IPS-NIHi7 (cell line): ENCODE measurements at regions not wholly inside any gene's neighbourhood (a gene's known extent, or its start where the extent isn't known, plus 50 kb on each side); places are given as distances from the start of the nearest gene placed in this dataset.
A peak's percentile ranks its signal among the peaks of the same experiment; 100 is the strongest.
"Not testable (repeated sequence)": the region's sequence is repeated elsewhere in the genome, so short reads cannot be mapped to it uniquely, and the experiment has no call there.

Source experiments
- DNase-seq: peaks from one replicate; pipeline ENCODE4 v3.0.0; 2012; ENCODE audit warnings: mixed read lengths; ENCODE audit errors: extremely low spot score

GRCh38 chr7:135872861-135873260 lies 104.3 kb downstream of the MTPN start:
- not testable (repeated sequence) for DNase-seq

DNA sequence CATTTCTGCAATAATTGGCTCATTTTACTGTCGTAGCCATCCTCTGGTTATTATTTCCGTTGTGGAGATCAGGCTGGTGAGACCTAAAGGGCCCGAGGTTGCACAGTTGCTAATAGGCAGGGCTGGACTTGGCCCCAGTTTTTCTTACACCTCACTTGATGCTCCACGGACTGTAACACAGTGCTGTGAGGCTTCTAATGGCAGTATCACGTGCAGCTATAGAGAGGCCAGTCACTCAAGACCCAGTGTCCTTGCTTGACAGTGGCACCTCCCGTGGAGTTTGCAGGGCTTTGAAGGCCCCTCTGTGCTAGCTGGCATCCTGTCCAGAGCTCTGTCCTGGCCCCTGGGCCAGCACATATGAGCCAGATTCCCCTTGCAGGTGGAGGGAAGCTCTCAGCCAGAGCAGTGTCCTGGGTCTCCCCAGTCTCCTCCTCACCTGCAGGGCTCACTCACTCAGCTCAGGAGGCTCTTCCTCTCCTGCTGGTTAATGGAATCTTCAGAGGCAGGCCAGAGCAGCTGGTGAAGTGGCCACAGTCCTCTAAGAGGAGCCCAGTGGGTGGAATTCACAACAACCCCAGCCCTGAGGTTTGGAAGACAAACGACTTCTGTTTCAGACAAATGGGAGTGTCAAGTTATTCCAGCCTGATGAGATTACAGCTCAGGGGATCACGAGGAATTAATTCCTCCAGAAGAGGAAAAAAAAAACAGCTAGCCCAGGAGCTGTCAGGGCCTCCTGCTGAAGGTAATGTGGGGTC lies 114.2 kb upstream of the FAM180A start:
- DNase-seq = no peak

DNA sequence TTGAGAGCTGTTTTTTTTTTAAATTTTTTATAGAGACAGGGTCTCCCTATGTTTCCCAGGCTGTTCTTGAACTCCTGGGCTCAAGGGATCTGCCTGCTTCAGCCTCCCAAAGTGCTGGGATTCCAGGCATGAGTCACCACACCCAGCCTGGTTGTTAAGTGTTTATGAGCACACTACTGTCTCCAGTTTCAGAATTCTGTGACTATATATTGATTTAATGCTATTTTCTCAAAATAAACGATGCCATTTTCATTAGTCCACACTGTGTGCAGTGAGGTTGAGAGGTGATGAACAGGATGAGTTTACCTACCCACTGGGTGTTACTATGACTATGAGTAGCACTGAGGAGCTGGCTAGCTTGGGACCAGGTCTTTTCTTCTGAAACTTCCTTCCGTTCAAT lies 110.9 kb upstream of the FAM180A start:
- no peak for DNase-seq

- no peak for DNase-seq
Observed at GRCh38 chr7:135858851-135859250, 110.2 kb upstream of the FAM180A start.

GRCh38 chr7:135858379-135858778 lies 109.8 kb upstream of the FAM180A start:
- DNase-seq = no peak

DNA sequence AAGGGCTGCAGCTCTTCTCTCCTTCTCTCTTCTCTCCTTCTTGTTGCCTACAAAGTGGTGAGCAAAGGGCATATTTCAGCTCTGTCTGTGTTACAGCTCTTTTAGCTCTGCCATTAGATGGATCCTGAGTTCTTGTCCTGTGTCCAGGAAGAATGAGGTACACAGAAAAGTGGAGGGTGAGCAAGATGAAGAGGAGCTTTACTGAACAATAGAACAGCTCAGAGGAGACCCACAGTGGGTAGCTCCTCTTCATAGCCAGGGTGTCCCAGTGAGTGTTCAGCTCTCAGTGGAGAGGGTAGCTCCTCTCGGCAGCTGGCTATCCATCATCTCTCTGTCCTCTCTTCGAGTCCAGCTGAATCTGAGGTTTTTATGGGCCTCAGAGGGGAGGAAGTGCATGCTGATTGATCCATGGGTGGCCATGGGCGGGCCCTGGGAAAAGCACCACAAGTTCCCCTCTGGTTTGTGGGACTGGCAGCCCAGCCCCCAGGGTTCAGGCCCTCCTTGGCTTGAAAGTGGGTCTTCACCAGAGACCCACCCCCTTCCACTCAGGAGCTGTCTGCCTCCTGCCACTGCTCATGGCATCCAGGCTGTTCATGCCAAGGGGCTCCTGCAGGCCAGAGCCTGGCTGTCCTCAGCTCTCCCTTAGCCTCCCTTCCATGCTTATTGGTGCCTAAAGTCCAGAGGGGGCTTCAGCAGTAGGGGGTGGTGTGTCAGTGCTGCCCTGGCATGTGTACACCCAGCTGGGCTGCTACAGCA lies 109.1 kb upstream of the FAM180A start:
- no peak for DNase-seq

DNA sequence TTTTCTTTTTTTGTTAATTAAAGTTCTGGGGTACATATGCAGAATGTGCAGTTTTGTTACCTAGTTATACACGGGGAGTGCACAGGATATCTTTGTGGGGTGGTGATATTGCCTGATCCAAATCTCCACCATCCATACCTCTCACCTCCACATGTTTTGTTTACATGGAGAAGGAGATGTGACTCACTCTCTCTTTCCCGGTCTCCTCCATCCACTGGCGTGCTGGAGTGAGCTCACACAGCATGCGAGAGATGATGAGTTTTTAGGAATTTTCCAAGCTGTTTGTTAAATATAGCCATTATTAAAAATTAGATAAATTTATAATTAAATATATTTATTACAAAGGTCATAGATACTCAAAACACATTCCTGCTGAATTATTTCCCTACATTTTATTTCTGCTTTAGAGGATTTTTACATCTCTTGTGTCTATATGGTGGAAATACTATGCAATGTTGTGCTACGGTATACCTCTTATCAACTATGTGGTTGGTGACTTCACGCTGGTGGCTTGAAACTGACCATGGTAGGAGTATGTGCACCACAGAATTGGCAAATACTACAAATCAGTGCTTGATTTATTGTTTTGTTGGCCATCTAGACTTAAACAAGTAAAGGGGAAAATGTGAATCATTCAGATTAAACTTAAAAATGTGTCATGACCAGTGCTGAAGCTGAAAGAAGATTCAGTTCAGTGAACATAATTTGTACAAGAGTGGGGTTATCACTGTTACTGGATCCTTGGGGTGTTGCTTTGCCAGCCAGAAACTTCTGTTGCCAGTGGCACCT lies 107.9 kb upstream of the FAM180A start:
- no peak for DNase-seq

- peak; percentile 32 for DNase-seq
Observed at GRCh38 chr7:135855846-135856245, 107.2 kb upstream of the FAM180A start.

GRCh38 chr7:135853499-135853898 lies 104.9 kb upstream of the FAM180A start:
- no peak for DNase-seq

- no peak for DNase-seq
Observed at GRCh38 chr7:135853008-135853407, 104.4 kb upstream of the FAM180A start.

GRCh38 chr7:135847242-135847641 lies 98.6 kb upstream of the FAM180A start:
- DNase-seq = no peak

DNA sequence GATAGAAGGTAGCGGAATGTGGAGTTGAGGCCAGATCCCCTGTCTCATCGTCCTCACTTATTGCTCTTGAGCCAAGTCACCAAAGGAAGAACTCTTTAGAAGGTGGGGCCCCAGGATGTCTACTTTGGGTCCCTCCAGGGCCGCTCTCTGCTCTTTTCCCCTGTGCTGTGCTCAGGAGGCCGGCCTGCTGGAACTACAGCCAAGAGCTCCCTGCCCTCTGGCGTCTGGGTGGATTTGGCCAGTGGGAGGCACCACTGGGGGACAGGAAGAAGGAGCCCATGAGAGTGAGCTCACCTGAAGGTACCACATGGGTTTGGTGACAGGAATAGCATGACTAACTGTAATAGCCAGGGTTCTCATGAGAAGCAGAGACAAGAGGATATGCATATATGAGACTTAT lies 97.7 kb upstream of the FAM180A start:
- DNase-seq = no peak

DNA sequence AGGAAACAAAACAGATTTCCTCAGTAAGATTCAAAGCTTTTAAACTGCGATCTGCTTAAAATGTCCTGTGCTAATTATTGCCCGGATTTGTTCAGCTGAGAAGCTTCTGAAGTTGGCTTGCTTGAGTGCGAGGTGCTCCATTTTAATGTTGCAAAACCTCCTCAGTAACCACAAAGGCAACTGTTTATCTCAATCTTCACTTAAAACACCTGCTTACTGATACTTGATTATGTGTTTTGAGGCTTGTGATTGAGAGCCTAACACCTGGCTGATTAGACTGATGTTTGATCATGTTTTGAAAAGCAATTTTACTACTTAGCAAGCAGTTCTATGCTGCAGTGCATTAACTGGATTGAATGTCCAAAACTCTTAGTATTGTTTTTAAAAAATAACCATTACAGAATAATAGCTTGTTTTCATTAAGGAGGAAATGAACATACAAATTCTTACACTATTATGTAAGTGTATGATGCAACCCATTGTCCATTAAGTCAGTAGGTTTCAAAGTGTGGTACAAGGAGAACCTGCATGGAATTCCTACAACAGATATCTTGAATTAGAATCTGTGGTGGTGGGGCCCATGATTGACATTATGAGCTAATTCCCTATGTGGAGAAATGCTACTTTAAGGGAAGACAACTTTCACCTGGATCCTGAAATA lies 96.9 kb upstream of the FAM180A start:
- no peak for DNase-seq

- DNase-seq = no peak
Observed at GRCh38 chr7:135844903-135845302, 96.3 kb upstream of the FAM180A start.

DNA sequence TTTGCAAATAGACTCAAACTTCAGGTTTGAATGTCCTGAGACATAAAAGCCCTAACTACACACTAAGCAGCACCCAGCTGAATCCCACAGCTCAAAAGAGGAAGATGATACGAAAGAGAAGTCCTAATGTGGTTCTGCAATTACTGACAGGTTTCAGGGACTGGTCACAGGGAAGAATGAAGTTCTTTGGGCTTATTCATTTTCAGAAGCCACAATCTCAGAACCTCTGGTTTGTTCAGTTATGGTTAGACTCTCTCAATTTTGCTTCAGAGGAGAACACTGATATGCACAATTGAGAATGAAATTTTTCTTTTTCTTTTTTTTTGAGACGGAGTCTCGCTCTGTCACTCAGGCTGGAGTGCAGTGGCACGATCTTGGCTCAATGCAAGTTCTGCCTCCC lies 94.6 kb upstream of the FAM180A start:
- DNase-seq = no peak

DNA sequence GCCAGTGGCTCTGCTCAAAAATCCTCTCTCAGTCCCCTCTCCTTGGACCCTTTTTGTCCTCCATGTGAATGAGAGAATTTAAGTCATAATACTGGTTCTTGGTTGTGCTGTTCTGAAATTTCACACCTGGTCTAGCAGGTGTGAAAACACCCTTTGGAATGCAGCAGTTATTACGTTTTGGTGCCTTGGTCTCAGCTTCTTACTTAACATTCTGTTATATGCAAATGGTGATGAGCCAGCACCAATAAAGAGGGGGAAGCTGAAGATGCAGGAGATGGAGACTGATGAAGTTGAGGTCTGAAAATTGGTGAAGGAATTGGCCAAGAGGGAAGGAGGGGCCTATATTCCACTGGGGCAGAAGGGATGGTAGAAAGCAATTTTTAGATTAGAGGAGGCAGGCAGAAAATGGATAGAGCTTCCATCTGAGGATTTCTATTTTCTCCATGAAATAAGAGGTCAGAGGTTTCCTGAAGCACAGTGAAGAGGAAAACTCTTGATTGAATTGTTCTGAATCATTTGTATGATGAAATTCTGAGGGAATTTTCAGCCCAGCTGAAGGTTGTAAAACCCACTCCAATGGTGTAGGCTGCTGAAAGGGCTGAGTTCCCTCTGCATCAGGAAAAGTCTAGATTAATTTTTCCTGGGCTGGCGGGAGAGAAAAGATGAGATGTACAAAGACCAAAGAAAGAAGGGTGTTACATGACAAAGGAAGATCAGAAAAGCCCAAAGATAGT lies 94.0 kb upstream of the FAM180A start:
- DNase-seq = no peak

DNA sequence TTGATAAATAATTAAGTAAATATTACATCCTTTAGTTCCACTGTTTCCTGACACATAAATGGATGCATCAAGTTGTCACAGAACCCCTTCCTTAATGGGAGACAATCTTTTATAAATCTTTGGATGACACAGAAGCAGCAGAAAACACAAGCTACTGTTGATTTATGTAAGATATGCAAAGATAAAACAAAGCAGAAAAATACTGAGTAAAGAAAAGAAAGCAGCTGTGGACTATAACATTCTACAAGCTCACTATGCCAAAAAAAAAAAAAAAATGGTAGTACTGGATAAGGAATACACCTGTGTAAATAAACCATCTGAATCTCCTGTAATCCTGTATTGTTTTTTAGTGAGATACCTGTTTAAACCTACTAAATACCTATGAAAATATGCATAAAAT lies 92.0 kb upstream of the FAM180A start:
- DNase-seq = no peak

DNA sequence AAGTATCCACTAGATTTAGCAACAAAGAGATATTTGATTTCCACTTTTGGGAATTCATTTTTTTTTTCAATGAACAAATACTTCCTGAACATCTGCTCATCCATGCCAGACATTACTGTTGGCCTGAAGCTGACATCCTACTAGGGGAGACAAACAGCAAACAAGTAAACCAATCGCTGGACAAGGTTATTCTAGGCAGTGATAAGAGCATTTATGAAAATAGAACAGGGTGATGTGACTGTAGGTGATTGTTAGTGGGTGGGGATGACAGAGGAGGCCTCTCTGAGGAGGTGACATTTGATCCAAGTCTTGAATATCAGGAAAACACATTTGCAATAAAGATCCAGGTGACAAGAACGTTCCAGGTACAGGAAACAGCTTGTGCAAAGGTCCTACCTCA lies 89.1 kb upstream of the FAM180A start:
- no peak for DNase-seq

DNA sequence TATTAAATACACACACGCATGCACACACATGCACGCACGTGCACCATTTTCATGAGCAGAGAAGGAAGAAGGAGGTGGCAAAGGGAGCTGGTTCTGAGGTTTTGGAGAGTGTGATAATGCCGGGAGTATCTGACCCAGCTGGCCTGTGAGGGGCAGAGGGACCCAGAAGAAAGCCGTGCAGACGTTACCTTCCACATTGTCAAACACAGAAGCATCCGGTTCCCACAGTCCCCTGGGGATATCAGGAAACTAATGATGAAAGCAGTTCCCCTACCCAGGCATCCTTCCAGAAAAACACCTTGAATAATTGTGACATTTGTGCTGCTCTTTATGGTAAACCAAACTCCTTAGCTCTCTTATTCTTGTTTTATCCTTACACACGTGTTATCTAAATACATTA lies 85.7 kb upstream of the FAM180A start:
- no peak for DNase-seq

- no peak for DNase-seq
Observed at GRCh38 chr7:135833642-135834041, 85.0 kb upstream of the FAM180A start.

- no peak for DNase-seq
Observed at GRCh38 chr7:135831455-135832195, 83.0 kb upstream of the FAM180A start.
